ENCODE measurements at regions not wholly inside any gene's neighbourhood (a gene's known extent, or its start where the extent isn't known, plus 50 kb on each side); places are given as distances from the start of the nearest gene placed in this dataset.

DNA sequence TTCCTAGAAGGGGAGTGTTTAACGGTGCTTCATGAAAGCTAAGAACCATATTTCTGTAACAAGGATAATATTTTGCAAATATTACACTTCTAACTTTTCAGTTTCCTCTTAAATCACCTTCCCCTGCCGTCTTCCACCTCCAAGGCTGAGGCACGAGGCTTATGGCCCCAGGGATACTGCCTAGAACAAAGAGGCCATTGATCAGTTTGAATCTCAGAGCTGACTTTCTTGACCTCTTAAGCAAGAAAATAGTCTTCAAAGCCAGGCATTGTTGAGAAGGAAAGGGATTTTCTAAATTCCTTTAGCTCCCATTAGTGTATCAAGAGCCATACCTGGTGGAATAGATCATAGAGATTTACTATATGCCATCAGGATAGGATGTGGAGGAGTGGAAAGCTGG lies 566.2 kb downstream of the BNC2 start:
- Mint-ChIP-seq H3K4me3 (ENCODE audit: unreplicated experiment) (no peak overlapping the region), H3K9me3 (ENCODE audit: unreplicated experiment) (no peaks in the 10 kb centered on the region), H3K27ac (ENCODE audit: unreplicated experiment) (no peak overlapping the region), H3K27me3 (ENCODE audit: unreplicated experiment) (peaks cover 11% of the 10 kb centered on the region), H3K4me1 (ENCODE audit: unreplicated experiment) (peaks cover 4% of the 10 kb centered on the region), H3K36me3 (ENCODE audit: low read depth, unreplicated experiment) (no peaks in the 10 kb centered on the region)
- TF ChIP-seq, protein P1, sequence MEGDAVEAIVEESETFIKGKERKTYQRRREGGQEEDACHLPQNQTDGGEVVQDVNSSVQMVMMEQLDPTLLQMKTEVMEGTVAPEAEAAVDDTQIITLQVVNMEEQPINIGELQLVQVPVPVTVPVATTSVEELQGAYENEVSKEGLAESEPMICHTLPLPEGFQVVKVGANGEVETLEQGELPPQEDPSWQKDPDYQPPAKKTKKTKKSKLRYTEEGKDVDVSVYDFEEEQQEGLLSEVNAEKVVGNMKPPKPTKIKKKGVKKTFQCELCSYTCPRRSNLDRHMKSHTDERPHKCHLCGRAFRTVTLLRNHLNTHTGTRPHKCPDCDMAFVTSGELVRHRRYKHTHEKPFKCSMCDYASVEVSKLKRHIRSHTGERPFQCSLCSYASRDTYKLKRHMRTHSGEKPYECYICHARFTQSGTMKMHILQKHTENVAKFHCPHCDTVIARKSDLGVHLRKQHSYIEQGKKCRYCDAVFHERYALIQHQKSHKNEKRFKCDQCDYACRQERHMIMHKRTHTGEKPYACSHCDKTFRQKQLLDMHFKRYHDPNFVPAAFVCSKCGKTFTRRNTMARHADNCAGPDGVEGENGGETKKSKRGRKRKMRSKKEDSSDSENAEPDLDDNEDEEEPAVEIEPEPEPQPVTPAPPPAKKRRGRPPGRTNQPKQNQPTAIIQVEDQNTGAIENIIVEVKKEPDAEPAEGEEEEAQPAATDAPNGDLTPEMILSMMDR (IDR thresholded peaks at IDR 0.05; ENCODE audit: unreplicated experiment) = no peak
- DNase-seq (ENCODE audit: low spot score) = no peak

DNA sequence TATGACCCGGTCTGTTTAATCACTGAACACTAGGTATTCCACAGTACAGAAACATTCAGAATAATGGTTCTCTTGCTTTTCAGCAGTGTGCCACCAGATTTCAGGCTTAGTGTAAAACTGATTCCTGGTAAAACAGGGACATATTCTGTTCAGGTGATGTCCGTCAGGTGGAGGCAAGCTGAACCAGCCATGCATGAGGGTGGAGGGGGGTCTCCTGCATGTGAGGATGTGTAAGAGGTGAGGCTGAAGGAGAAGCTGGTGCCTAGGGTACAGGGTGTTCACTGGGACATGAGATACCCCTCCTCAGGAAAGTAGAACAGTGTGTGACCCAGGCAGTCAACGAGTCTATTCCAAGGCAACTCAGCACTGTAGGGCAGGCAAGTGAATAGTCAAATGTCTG lies 563.9 kb downstream of the BNC2 start:
- Mint-ChIP-seq H3K27ac (ENCODE audit: unreplicated experiment) (no peak overlapping the region), H3K4me3 (ENCODE audit: unreplicated experiment) (no peak overlapping the region), H3K36me3 (ENCODE audit: low read depth, unreplicated experiment) (no peaks in the 10 kb centered on the region), H3K4me1 (ENCODE audit: unreplicated experiment) (peaks cover under 1% of the 10 kb centered on the region), H3K27me3 (ENCODE audit: unreplicated experiment) (peaks cover 8% of the 10 kb centered on the region), H3K9me3 (ENCODE audit: unreplicated experiment) (no peaks in the 10 kb centered on the region)
- TF ChIP-seq, protein P1 (IDR thresholded peaks at IDR 0.05; ENCODE audit: unreplicated experiment) = no peak
- DNase-seq (ENCODE audit: low spot score) = no peak

DNA sequence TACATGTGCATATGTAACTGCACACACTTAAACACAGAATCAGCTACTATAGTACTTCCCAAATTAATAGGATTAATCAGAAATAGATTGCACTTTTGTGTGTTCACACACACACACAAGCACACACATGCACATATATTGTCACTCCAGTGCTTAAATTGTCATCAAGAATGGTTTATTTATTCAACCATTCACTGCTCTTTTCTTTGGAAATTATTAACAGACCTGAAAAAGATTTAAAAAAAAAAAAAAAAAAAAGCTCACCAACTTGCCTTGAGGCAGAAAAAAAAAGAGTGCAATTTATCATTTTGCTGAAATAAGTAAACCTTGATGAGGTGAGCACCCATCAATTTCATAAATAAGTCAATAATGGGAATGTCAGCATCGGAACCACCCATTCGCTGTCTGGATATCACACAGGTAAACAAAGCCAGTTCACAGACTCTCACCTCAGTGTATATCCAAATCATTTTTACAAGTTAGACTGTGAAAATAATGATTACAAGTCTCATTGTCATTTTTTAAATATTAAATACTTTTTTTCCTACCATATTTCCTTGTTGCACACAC lies 562.8 kb downstream of the BNC2 start:
- H3K9me3 Mint-ChIP-seq (ENCODE audit: unreplicated experiment) = no peaks in the 10 kb centered on the region
- no peak for DNase-seq (ENCODE audit: low spot score)
- H3K27me3 Mint-ChIP-seq (ENCODE audit: unreplicated experiment) = peaks cover 10% of the 10 kb centered on the region
- no peaks in the 10 kb centered on the region for H3K36me3 Mint-ChIP-seq (ENCODE audit: low read depth, unreplicated experiment)
- no peaks in the 10 kb centered on the region for H3K4me1 Mint-ChIP-seq (ENCODE audit: unreplicated experiment)
- H3K27ac Mint-ChIP-seq (ENCODE audit: unreplicated experiment) = no peak overlapping the region
- no peak overlapping the region for H3K4me3 Mint-ChIP-seq (ENCODE audit: unreplicated experiment)
- TF ChIP-seq, protein P1 (IDR thresholded peaks at IDR 0.05; ENCODE audit: unreplicated experiment) = no peak

DNA sequence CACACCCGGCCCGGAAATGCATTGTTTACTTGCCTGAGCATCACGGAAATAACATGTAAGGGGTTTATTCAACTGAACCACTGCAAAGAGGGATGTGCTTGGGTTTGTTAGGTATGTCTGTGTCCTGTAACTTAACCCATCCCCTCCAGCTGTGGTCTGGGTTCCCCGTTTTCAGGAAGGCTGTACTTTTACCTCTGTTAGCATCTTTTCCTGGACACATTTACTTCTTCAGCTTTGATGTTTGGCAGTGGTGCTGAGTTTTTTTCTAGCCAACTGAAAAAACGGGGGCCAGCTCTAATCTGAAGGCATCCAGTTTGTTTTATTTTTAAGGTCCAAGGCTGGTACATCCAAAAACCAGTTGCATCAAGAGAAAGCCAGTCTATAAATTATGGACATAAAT lies 561.8 kb downstream of the BNC2 start:
- Mint-ChIP-seq H3K4me1 (ENCODE audit: unreplicated experiment) (no peaks in the 10 kb centered on the region), H3K36me3 (ENCODE audit: low read depth, unreplicated experiment) (no peaks in the 10 kb centered on the region), H3K27me3 (ENCODE audit: unreplicated experiment) (peaks cover 15% of the 10 kb centered on the region), H3K4me3 (ENCODE audit: unreplicated experiment) (no peak overlapping the region), H3K27ac (ENCODE audit: unreplicated experiment) (no peak overlapping the region), H3K9me3 (ENCODE audit: unreplicated experiment) (no peaks in the 10 kb centered on the region)
- TF ChIP-seq, protein P1 (IDR thresholded peaks at IDR 0.05; ENCODE audit: unreplicated experiment) = no peak
- DNase-seq (ENCODE audit: low spot score) = no peak

DNA sequence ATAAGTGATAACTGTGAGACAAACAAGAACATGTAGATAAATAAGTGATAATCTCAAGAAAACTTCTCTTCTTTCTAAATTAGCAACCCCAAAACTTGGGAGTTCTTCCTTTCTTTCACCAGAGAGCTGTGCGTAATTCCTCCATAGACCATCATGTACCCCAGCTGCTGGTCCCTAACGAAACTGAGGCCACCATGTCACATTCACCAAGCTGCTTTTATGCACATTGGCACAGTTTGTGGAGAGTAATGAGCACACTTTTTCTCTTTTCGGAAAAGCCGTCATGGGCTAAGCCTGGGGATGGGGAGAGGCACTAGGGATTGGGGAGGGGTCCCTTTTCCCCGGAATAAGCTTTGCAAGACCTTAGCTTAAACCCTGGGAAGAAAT lies 561.4 kb downstream of the BNC2 start:
- DNase-seq (ENCODE audit: low spot score) = no peak
- TF ChIP-seq, protein P1 (IDR thresholded peaks at IDR 0.05; ENCODE audit: unreplicated experiment) = no peak
- no peaks in the 10 kb centered on the region for H3K9me3 Mint-ChIP-seq (ENCODE audit: unreplicated experiment)
- peaks cover 14% of the 10 kb centered on the region for H3K27me3 Mint-ChIP-seq (ENCODE audit: unreplicated experiment)
- H3K36me3 Mint-ChIP-seq (ENCODE audit: low read depth, unreplicated experiment) = no peaks in the 10 kb centered on the region
- H3K27ac Mint-ChIP-seq (ENCODE audit: unreplicated experiment) = no peak overlapping the region
- no peak overlapping the region for H3K4me3 Mint-ChIP-seq (ENCODE audit: unreplicated experiment)
- H3K4me1 Mint-ChIP-seq (ENCODE audit: unreplicated experiment) = no peaks in the 10 kb centered on the region

Measured in endothelial cell (in vitro differentiated cells).